Left ventricle myocardium inferior (tissue), 1 donor: ENCODE measurements at regions not wholly inside any gene's neighbourhood (a gene's known extent, or its start where the extent isn't known, plus 50 kb on each side); places are given as distances from the start of the nearest gene placed in this dataset.

Experiments used
- DNase-seq: peaks from one replicate; pipeline ENCODE4 v3.0.0-alpha.2; 2020
- H3K27ac ChIP-seq: fragments of 200-600 bp; replicated peaks from 2 replicates; pipeline ENCODE4 v1.8.0; 2021
- H3K27me3 ChIP-seq: fragments of 200-600 bp; 2 replicates; pipeline ENCODE4 v1.8.0; 2021; ENCODE audit warnings: low read depth
- H3K36me3 ChIP-seq: fragments of 200-600 bp; 2 replicates; pipeline ENCODE4 v1.8.0; 2021
- H3K4me1 ChIP-seq: fragments of 200-600 bp; 2 replicates; pipeline ENCODE4 v1.8.0; 2021
- H3K4me3 ChIP-seq: fragments of 200-600 bp; 2 replicates; pipeline ENCODE4 v1.8.0; 2021; ENCODE audit warnings: mild to moderate bottlenecking, moderate library complexity
- H3K9me3 ChIP-seq: fragments of 200-600 bp; replicated peaks from 2 replicates; pipeline ENCODE4 v1.8.0; 2021
- CTCF ChIP-seq: fragments of 200-600 bp; IDR thresholded peaks from 2 replicates; pipeline ENCODE4 v1.8.0; 2021; ENCODE audit warnings: antibody characterized with exemption, mild to moderate bottlenecking, borderline replicate concordance
- intact Hi-C: fragments of 100-400 bp; cut with micrococcal nuclease; formaldehyde crosslinking; loops from one replicate; pipeline ENCODE4 v1.11.0; 2022
- donor health status: DM: no; HTN: yes; CAD: no; lungs with severe emphysema.

GRCh38 chr16:17532338-17532995 lies 61.7 kb upstream of the XYLT1 start:
- H3K4me3 ChIP-seq = no peak overlapping the region
- H3K27me3 ChIP-seq = peaks cover 52% of the 10 kb centered on the region
- no peaks in the 10 kb centered on the region for H3K4me1 ChIP-seq
- no peaks in the 10 kb centered on the region for H3K36me3 ChIP-seq
- no peak overlapping the region for H3K27ac ChIP-seq
- TF ChIP-seq CTCF = no peak
- H3K9me3 ChIP-seq = peaks cover 12% of the 10 kb centered on the region
- intact Hi-C loops = no loop called here
- DNase-seq = no peak

- Histone ChIP-seq H3K27me3 (peaks cover 34% of the 10 kb centered on the region), H3K36me3 (no peaks in the 10 kb centered on the region), H3K4me3 (no peak overlapping the region), H3K9me3 (peaks cover 12% of the 10 kb centered on the region), H3K27ac (no peak overlapping the region), H3K4me1 (no peaks in the 10 kb centered on the region)
- intact Hi-C loops = no loop called here
- no peak for DNase-seq
- no peak for TF ChIP-seq CTCF
Observed at GRCh38 chr16:17529982-17530760, 59.4 kb upstream of the XYLT1 start.

GRCh38 chr16:17526956-17527937 lies 56.5 kb upstream of the XYLT1 start:
- H3K4me3 ChIP-seq = no peak overlapping the region
- H3K36me3 ChIP-seq = no peaks in the 10 kb centered on the region
- TF ChIP-seq CTCF = no peak
- intact Hi-C loops = no loop called here
- no peak overlapping the region for H3K27ac ChIP-seq
- H3K9me3 ChIP-seq = peaks cover 12% of the 10 kb centered on the region
- no peaks in the 10 kb centered on the region for H3K4me1 ChIP-seq
- no peak for DNase-seq
- peaks cover 33% of the 10 kb centered on the region for H3K27me3 ChIP-seq

- intact Hi-C loops = no loop called here
- Histone ChIP-seq H3K36me3 (no peaks in the 10 kb centered on the region), H3K27ac (no peak overlapping the region), H3K4me3 (no peak overlapping the region), H3K9me3 (no peaks in the 10 kb centered on the region), H3K4me1 (no peaks in the 10 kb centered on the region), H3K27me3 (peaks cover 56% of the 10 kb centered on the region)
- DNase-seq = no peak
- no peak for TF ChIP-seq CTCF
Observed at GRCh38 chr16:17524656-17525055, 53.9 kb upstream of the XYLT1 start.

DNA sequence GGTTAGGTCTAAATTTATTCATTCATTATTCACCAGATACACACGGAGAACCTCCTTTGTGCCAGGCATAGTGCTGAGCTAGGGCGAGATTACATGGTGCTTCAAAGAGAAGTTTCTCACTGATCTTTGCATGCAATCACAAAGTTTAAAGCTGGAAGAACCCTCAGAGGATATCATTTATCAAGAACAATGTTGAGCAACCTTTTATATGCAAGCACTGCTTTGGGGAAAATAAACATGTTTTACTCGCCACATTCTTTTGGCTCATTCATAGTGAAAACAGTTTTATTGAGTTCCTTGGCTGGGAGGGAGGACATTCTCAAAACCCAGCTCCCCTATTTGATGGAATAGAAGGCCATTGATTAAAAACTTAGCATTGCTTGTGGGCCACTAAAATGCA lies 49.8 kb upstream of the XYLT1 start:
- Histone ChIP-seq H3K27me3 (peaks cover 78% of the 10 kb centered on the region), H3K4me1 (no peaks in the 10 kb centered on the region), H3K4me3 (no peak overlapping the region), H3K9me3 (no peaks in the 10 kb centered on the region), H3K36me3 (no peaks in the 10 kb centered on the region), H3K27ac (no peak overlapping the region)
- intact Hi-C loops = no loop called here
- no peak for TF ChIP-seq CTCF
- DNase-seq = no peak
